Epithelial cell of prostate (primary cell): ENCODE measurements at regions not wholly inside any gene's neighbourhood (a gene's known extent, or its start where the extent isn't known, plus 50 kb on each side); places are given as distances from the start of the nearest gene placed in this dataset.

ENCODE experiments used
- DNase-seq: peaks from one replicate; pipeline ENCODE4 v3.0.0-alpha.2; 2011; ENCODE audit warnings: low read depth, low spot score
- H3K27ac ChIP-seq: fragments of 450-650 bp; 2 replicates; pipeline ENCODE4 v1.5.1; 2017; ENCODE audit warnings: mild to moderate bottlenecking

- DNase-seq, result no peak
- no peak overlapping the region for H3K27ac ChIP-seq
Measured at GRCh38 chr5:82816926-82817325, 260.3 kb downstream of the TMEM167A start.

- no peak for DNase-seq
Measured at GRCh38 chr5:82815871-82816270, 261.3 kb downstream of the TMEM167A start.

GRCh38 chr5:82813861-82814260 is 263.3 kb downstream of the TMEM167A start:
- H3K27ac ChIP-seq, result no peak overlapping the region
- no peak for DNase-seq

More at GRCh38 chr5:82815871-82816270, 261.3 kb downstream of the TMEM167A start:
- H3K27ac ChIP-seq, result no peak overlapping the region

GRCh38 chr5:82812575-82812974 is 264.6 kb downstream of the TMEM167A start:
- DNase-seq, result no peak
- no peak overlapping the region for H3K27ac ChIP-seq

- no peak overlapping the region for H3K27ac ChIP-seq
- DNase-seq, result no peak
Measured at GRCh38 chr5:82811490-82811889, 265.7 kb downstream of the TMEM167A start.

GRCh38 chr5:82809420-82810143 is 267.6 kb downstream of the TMEM167A start:
- DNase-seq, result no peak
- H3K27ac ChIP-seq, result no peak overlapping the region

GRCh38 chr5:82808960-82809359 is 268.2 kb downstream of the TMEM167A start:
- H3K27ac ChIP-seq, result no peak overlapping the region
- DNase-seq, result no peak

GRCh38 chr5:82807021-82807420 is 270.2 kb downstream of the TMEM167A start:
- H3K27ac ChIP-seq, result no peak overlapping the region
- no peak for DNase-seq

- DNase-seq, result peak; percentile 53
- H3K27ac ChIP-seq, result no peak overlapping the region
Measured at GRCh38 chr5:82806513-82806912, 270.7 kb downstream of the TMEM167A start.

- no peak overlapping the region for H3K27ac ChIP-seq
- no peak for DNase-seq
Measured at GRCh38 chr5:82804155-82804690, 273.0 kb downstream of the TMEM167A start.

- H3K27ac ChIP-seq, result no peak overlapping the region
- DNase-seq, result no peak
Measured at GRCh38 chr5:82802954-82803353, 274.2 kb downstream of the TMEM167A start.

- no peak overlapping the region for H3K27ac ChIP-seq
- no peak for DNase-seq
Measured at GRCh38 chr5:82800826-82801225, 276.4 kb downstream of the TMEM167A start.

GRCh38 chr5:82799361-82800077 is 277.7 kb downstream of the TMEM167A start:
- no peak overlapping the region for H3K27ac ChIP-seq
- no peak for DNase-seq

- H3K27ac ChIP-seq, result no peak overlapping the region
- DNase-seq, result no peak
Measured at GRCh38 chr5:82798676-82799075, 278.5 kb downstream of the TMEM167A start.

- no peak overlapping the region for H3K27ac ChIP-seq
- DNase-seq, result no peak
Measured at GRCh38 chr5:82796643-82797416, 280.4 kb downstream of the TMEM167A start.

- no peak for DNase-seq
- no peak overlapping the region for H3K27ac ChIP-seq
Measured at GRCh38 chr5:82794876-82795275, 282.3 kb downstream of the TMEM167A start.

- DNase-seq, result no peak
- H3K27ac ChIP-seq, result no peak overlapping the region
Measured at GRCh38 chr5:82793808-82794419, 283.3 kb downstream of the TMEM167A start.

GRCh38 chr5:82792096-82792495 is 285.1 kb downstream of the TMEM167A start:
- H3K27ac ChIP-seq, result no peak overlapping the region
- no peak for DNase-seq

- no peak overlapping the region for H3K27ac ChIP-seq
- no peak for DNase-seq
Measured at GRCh38 chr5:82789095-82789494, 288.1 kb downstream of the TMEM167A start.

GRCh38 chr5:82786748-82787147 is 290.4 kb downstream of the TMEM167A start:
- no peak overlapping the region for H3K27ac ChIP-seq
- no peak for DNase-seq
